HG02623 (cell line): ENCODE measurements at regions not wholly inside any gene's neighbourhood (a gene's known extent, or its start where the extent isn't known, plus 50 kb on each side); places are given as distances from the start of the nearest gene placed in this dataset.

Source experiments
- ATAC-seq: cut with Tn5 transposase; IDR thresholded peaks from one replicate; pipeline ENCODE4 v1.9.1; 2021; ENCODE audit warnings: moderate library complexity; ENCODE audit not compliant: unreplicated experiment

GRCh38 chr6:164502833-164503232 lies 806.6 kb downstream of the C6orf118 start:
- ATAC-seq: no peak

GRCh38 chr6:164495882-164496495 lies 813.4 kb downstream of the C6orf118 start:
- ATAC-seq: no peak

- no peak for ATAC-seq
Measured at GRCh38 chr6:164478426-164478825, 831.0 kb downstream of the C6orf118 start.

GRCh38 chr6:164477790-164478189 lies 831.6 kb downstream of the C6orf118 start:
- ATAC-seq: no peak

- ATAC-seq: no peak
Measured at GRCh38 chr6:164477101-164477500, 832.3 kb downstream of the C6orf118 start.

- no peak for ATAC-seq
Measured at GRCh38 chr6:164469276-164469949, 840.0 kb downstream of the C6orf118 start.

- ATAC-seq: no peak
Measured at GRCh38 chr6:164455835-164456234, 853.6 kb downstream of the C6orf118 start.

GRCh38 chr6:164453835-164454234 lies 855.6 kb downstream of the C6orf118 start:
- no peak for ATAC-seq

- ATAC-seq: no peak
Measured at GRCh38 chr6:164442572-164442971, 866.8 kb downstream of the C6orf118 start.

GRCh38 chr6:164439331-164439730 lies 870.1 kb downstream of the C6orf118 start:
- no peak for ATAC-seq

GRCh38 chr6:164436976-164437375 lies 872.4 kb downstream of the C6orf118 start:
- ATAC-seq: no peak

- ATAC-seq: no peak
Measured at GRCh38 chr6:164427728-164428402, 881.5 kb downstream of the C6orf118 start.

- no peak for ATAC-seq
Measured at GRCh38 chr6:164424489-164424888, 884.9 kb downstream of the C6orf118 start.

- no peak for ATAC-seq
Measured at GRCh38 chr6:164419099-164419498, 890.3 kb downstream of the C6orf118 start.

- ATAC-seq: no peak
Measured at GRCh38 chr6:164418262-164418588, 891.2 kb downstream of the C6orf118 start.

- no peak for ATAC-seq
Measured at GRCh38 chr6:164417537-164418261, 891.7 kb downstream of the C6orf118 start.

GRCh38 chr6:164415832-164416563 lies 893.4 kb downstream of the C6orf118 start:
- ATAC-seq: no peak

- no peak for ATAC-seq
Measured at GRCh38 chr6:164414695-164415094, 894.7 kb downstream of the C6orf118 start.

- ATAC-seq: no peak
Measured at GRCh38 chr6:164412566-164412965, 896.8 kb downstream of the C6orf118 start.

- no peak for ATAC-seq
Measured at GRCh38 chr6:164410017-164410416, 899.4 kb downstream of the C6orf118 start.
